Mesenchymal stem cell (in vitro differentiated cells and primary cell): ENCODE measurements at regions not wholly inside any gene's neighbourhood (a gene's known extent, or its start where the extent isn't known, plus 50 kb on each side); places are given as distances from the start of the nearest gene placed in this dataset.

Experiments
- DNase-seq: peaks from one replicate; pipeline ENCODE4 v3.0.0-alpha.2; 2013
- H2AFZ ChIP-seq: one replicate; pipeline ENCODE4 v1.6.1; 2013; ENCODE audit warnings: low read depth, mild to moderate bottlenecking, control low read depth, inconsistent platforms, low read length, moderate library complexity
- H2AK5ac ChIP-seq: 2 replicates; pipeline ENCODE4 v1.6.1; 2013; ENCODE audit warnings: low read length, moderate library complexity, mild to moderate bottlenecking, inconsistent platforms; ENCODE audit not compliant: severe bottlenecking
- H2BK120ac ChIP-seq: one replicate; pipeline ENCODE4 v1.6.1; 2013; ENCODE audit warnings: low read depth, mild to moderate bottlenecking, inconsistent platforms, low read length, moderate library complexity
- H2BK12ac ChIP-seq, 2 experiments: one replicate each; pipeline ENCODE4 v1.6.1; 2013; ENCODE audit warnings: inconsistent platforms in 2 of 2, low read length in 2 of 2, mild to moderate bottlenecking in 2 of 2, moderate library complexity in 2 of 2, control low read depth in 1 of 2
- H2BK15ac ChIP-seq: one replicate; pipeline ENCODE4 v1.6.1; 2013; ENCODE audit warnings: mild to moderate bottlenecking, low read depth, inconsistent platforms; ENCODE audit not compliant: poor library complexity, severe bottlenecking
- H2BK5ac ChIP-seq: 2 replicates; pipeline ENCODE4 v1.6.1; 2013; ENCODE audit warnings: low read depth, mild to moderate bottlenecking, low read length, control low read depth, inconsistent platforms; ENCODE audit not compliant: poor library complexity, severe bottlenecking
- H3K14ac ChIP-seq, 2 experiments: one replicate each; pipeline ENCODE4 v1.6.1; 2013; ENCODE audit warnings: inconsistent platforms in 2 of 2, low read length in 2 of 2, control low read depth in 1 of 2, mild to moderate bottlenecking in 1 of 2, moderate library complexity in 1 of 2
- H3K18ac ChIP-seq, 2 experiments: one replicate each; pipeline ENCODE4 v1.6.1; 2013; ENCODE audit warnings: inconsistent platforms in 2 of 2, low read length in 2 of 2, control low read depth in 1 of 2, low read depth in 1 of 2, mild to moderate bottlenecking in 1 of 2
- H3K23ac ChIP-seq, 2 experiments: one replicate each; pipeline ENCODE4 v1.6.1; 2013; ENCODE audit warnings: inconsistent platforms in 2 of 2, low read length in 2 of 2, mild to moderate bottlenecking in 2 of 2, moderate library complexity in 2 of 2, control low read depth in 1 of 2
- H3K27ac ChIP-seq: 2 replicates; pipeline ENCODE4 v1.5.1; 2013; ENCODE audit warnings: mild to moderate bottlenecking, moderate library complexity, low read length, control low read depth, inconsistent platforms; ENCODE audit not compliant: poor library complexity, severe bottlenecking
- H3K27me3 ChIP-seq, 2 experiments: 2 replicates each; pipeline versions ENCODE4 v1.6.1 to v1.7.0; 2013; ENCODE audit warnings: low read length in 2 of 2, mild to moderate bottlenecking in 2 of 2, moderate library complexity in 2 of 2, control low read depth in 1 of 2, inconsistent platforms in 1 of 2; ENCODE audit not compliant: control insufficient read depth in 1 of 2, insufficient read depth in 1 of 2
- H3K36me3 ChIP-seq, 2 experiments: 2 replicates each; pipeline versions ENCODE4 v1.6.1 to v1.7.0; 2013; ENCODE audit warnings: low read length in 2 of 2, control low read depth in 1 of 2, inconsistent platforms in 1 of 2, low read depth in 1 of 2, mild to moderate bottlenecking in 1 of 2; ENCODE audit not compliant: insufficient read depth in 2 of 2, control insufficient read depth in 1 of 2
- H3K4ac ChIP-seq, 2 experiments: one replicate each; pipeline ENCODE4 v1.6.1; 2013; ENCODE audit warnings: inconsistent platforms in 2 of 2, low read length in 2 of 2, mild to moderate bottlenecking in 2 of 2, moderate library complexity in 2 of 2, control low read depth in 1 of 2, low read depth in 1 of 2
- H3K4me1 ChIP-seq: 2 replicates; pipeline ENCODE4 v1.6.1; 2013; ENCODE audit warnings: low read depth, low read length, control low read depth; ENCODE audit not compliant: control insufficient read depth, insufficient read depth
- H3K4me2 ChIP-seq: 2 replicates; pipeline ENCODE4 v1.6.1; 2013; ENCODE audit warnings: low read length, mild to moderate bottlenecking, inconsistent platforms; ENCODE audit not compliant: poor library complexity, severe bottlenecking
- H3K4me3 ChIP-seq, 2 experiments: 2 replicates each; pipeline versions ENCODE4 v1.5.1 to v1.7.0; 2013; ENCODE audit warnings: low read length in 2 of 2, mild to moderate bottlenecking in 2 of 2, control low read depth in 1 of 2, low read depth in 1 of 2; ENCODE audit not compliant: insufficient read depth in 1 of 2
- H3K79me1 ChIP-seq: replicated peaks from 2 replicates; pipeline ENCODE4 v1.6.1; 2013; ENCODE audit warnings: mild to moderate bottlenecking, control low read depth, low read length, inconsistent platforms; ENCODE audit not compliant: poor library complexity, severe bottlenecking
- H3K9ac ChIP-seq: 2 replicates; pipeline ENCODE4 v1.7.0; 2013; ENCODE audit warnings: mild to moderate bottlenecking, low read length, moderate library complexity
- H3K9me3 ChIP-seq: 2 replicates; pipeline ENCODE4 v1.7.0; 2013; ENCODE audit warnings: mild to moderate bottlenecking, low read length; ENCODE audit not compliant: control insufficient read depth
- H4K8ac ChIP-seq: one replicate; pipeline ENCODE4 v1.6.1; 2013; ENCODE audit warnings: inconsistent platforms, mild to moderate bottlenecking, low read length, moderate library complexity
- H4K91ac ChIP-seq: one replicate; pipeline ENCODE4 v1.6.1; 2013; ENCODE audit warnings: mild to moderate bottlenecking, low read length, inconsistent platforms
- WGBS: methylation state at CpG from one replicate; pipeline ENCODE4 v1.1.7; 2013; ENCODE audit warnings: mixed read lengths; 5-methylcytosine and 5-hydroxymethylcytosine counted together

- Histone ChIP-seq H3K18ac (no peak overlapping the region), H2AK5ac (no peak overlapping the region), H3K27me3 (no peaks in the 10 kb centered on the region), H3K27ac (peak overlapping the region; percentile 49), H2BK12ac (no peak overlapping the region), H3K79me1 (no peaks in the 10 kb centered on the region), H2BK5ac (no peak overlapping the region), H3K4me2 (no peak overlapping the region), H2BK120ac (no peak overlapping the region), H3K9me3 (no peaks in the 10 kb centered on the region), H3K4ac (no peak overlapping the region), H3K36me3 (no peaks in the 10 kb centered on the region), H3K9ac (no peak overlapping the region), H2AFZ (no peak overlapping the region), H4K8ac (no peak overlapping the region), H3K14ac (no peak overlapping the region), H3K4me3 (no peak overlapping the region), H3K23ac (no peak overlapping the region), H4K91ac (no peak overlapping the region), H2BK15ac (no peak overlapping the region), H3K4me1 (peaks cover 3% of the 10 kb centered on the region)
- no peak for DNase-seq
Measured at GRCh38 chr14:58725226-58725625, 87.5 kb downstream of the DACT1 start.

GRCh38 chr14:58725871-58726270 is 88.1 kb downstream of the DACT1 start:
- Histone ChIP-seq H4K8ac (no peak overlapping the region), H3K36me3 (no peaks in the 10 kb centered on the region), H2BK12ac (no peak overlapping the region), H3K79me1 (no peaks in the 10 kb centered on the region), H2BK120ac (no peak overlapping the region), H3K4me2 (no peak overlapping the region), H2BK5ac (no peak overlapping the region), H3K4me1 (peaks cover 3% of the 10 kb centered on the region), H2AFZ (no peak overlapping the region), H3K23ac (no peak overlapping the region), H3K14ac (no peak overlapping the region), H3K18ac (no peak overlapping the region), H3K27ac (no peak overlapping the region), H3K9me3 (no peaks in the 10 kb centered on the region), H4K91ac (no peak overlapping the region), H2AK5ac (no peak overlapping the region), H3K4ac (no peak overlapping the region), H2BK15ac (no peak overlapping the region), H3K4me3 (no peak overlapping the region), H3K9ac (no peak overlapping the region), H3K27me3 (no peaks in the 10 kb centered on the region)
- no peak for DNase-seq
- WGBS = 21% methylated on average over 1 of the region's 2 CpGs

GRCh38 chr14:58730792-58731464 is 93.2 kb downstream of the DACT1 start:
- H3K4ac ChIP-seq = no peak overlapping the region
- peaks cover 5% of the 10 kb centered on the region for H3K4me1 ChIP-seq
- no peak overlapping the region for H2BK120ac ChIP-seq
- no peak overlapping the region for H4K91ac ChIP-seq
- no peak overlapping the region for H2AFZ ChIP-seq
- no peak overlapping the region for H3K14ac ChIP-seq
- H3K9ac ChIP-seq = peak overlapping the region; percentile 41
- H2BK5ac ChIP-seq = no peak overlapping the region
- H3K79me1 ChIP-seq = no peaks in the 10 kb centered on the region
- peaks cover 0 to 4% of the 10 kb centered on the region in 2 experiments for H3K27me3 ChIP-seq
- no peaks in the 10 kb centered on the region for H3K9me3 ChIP-seq
- no peak overlapping the region for H3K4me2 ChIP-seq
- H2BK15ac ChIP-seq = no peak overlapping the region
- H4K8ac ChIP-seq = no peak overlapping the region
- peak overlapping the region; percentile 92 for H2AK5ac ChIP-seq
- peak overlapping the region in 1 of 2 experiments; percentile 91 for H2BK12ac ChIP-seq
- no peaks in the 10 kb centered on the region for H3K36me3 ChIP-seq
- no peak overlapping the region for H3K23ac ChIP-seq
- DNase-seq = no peak
- H3K4me3 ChIP-seq = peak overlapping the region in 1 of 2 experiments; percentile 43
- 7% methylated on average over 3 of the region's 5 CpGs for WGBS
- peak overlapping the region; percentile 81 for H3K27ac ChIP-seq
- H3K18ac ChIP-seq = no peak overlapping the region

GRCh38 chr14:58731465-58732293 is 93.9 kb downstream of the DACT1 start:
- Histone ChIP-seq H3K14ac (no peak overlapping the region), H3K18ac (peak overlapping the region in 1 of 2 experiments; percentile 38), H3K23ac (no peak overlapping the region), H2AK5ac (no peak overlapping the region), H3K4me3 (peak overlapping the region in 1 of 2 experiments; percentile 43), H4K91ac (no peak overlapping the region), H3K9me3 (no peaks in the 10 kb centered on the region), H3K36me3 (no peaks in the 10 kb centered on the region), H2BK5ac (peak overlapping the region; percentile 36), H3K79me1 (no peaks in the 10 kb centered on the region), H3K27ac (peak overlapping the region; percentile 84), H3K4ac (no peak overlapping the region), H2AFZ (no peak overlapping the region), H3K9ac (peak overlapping the region; percentile 41), H2BK120ac (no peak overlapping the region), H3K27me3 (peaks cover 0 to 4% of the 10 kb centered on the region in 2 experiments), H3K4me1 (peaks cover 5% of the 10 kb centered on the region), H2BK15ac (no peak overlapping the region), H2BK12ac (no peak overlapping the region), H3K4me2 (no peak overlapping the region), H4K8ac (no peak overlapping the region)
- WGBS = 40% methylated on average over 2 of the region's 2 CpGs
- peak; percentile 99 for DNase-seq
